ENCODE measurements at regions not wholly inside any gene's neighbourhood (a gene's known extent, or its start where the extent isn't known, plus 50 kb on each side); places are given as distances from the start of the nearest gene placed in this dataset.

DNA sequence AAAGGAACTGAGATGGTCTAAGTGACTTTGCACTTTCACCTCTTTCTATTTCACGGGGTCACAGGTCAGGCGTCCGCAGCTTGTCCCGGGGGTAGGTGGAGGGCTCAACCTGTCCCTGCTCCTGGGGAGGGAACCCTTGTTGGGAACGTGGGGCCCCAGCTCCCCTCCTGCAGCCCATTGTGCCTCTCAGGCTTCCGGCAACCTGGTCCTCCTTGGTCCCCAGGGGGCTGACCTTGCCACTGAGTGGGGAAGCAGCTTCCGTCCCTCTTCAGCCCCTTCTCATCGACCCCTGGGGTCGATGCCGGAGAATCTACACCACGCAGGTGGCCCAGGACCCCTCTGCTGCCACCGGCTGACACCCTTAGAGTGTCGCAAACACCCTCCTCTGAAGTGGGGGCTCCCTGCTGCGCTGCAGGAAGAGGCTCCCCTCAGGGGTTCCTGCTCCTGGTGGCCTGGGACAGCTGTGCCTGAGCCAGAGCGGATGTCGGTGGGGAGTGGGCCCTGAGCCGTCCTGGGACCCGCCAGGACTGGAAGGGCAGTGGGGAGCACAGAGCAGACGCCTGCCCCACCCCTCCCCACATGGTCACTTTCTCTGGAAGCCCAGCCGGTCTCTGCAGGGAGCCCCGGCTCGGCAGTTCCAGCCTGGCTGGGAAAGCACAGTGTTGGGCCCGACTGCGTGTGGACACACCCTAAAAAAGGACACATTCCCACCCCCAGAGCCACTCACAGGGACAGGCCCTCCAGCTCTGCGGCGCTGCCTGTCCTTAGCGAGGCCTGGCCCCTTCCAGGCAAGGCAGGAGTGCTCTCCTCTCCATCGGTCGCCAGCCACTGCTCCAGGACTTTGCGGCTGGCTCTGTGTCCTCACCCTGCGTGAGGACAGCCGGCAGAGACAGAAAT lies 357.5 kb upstream of the SHH start:
- TF ChIP-seq, protein P1, sequence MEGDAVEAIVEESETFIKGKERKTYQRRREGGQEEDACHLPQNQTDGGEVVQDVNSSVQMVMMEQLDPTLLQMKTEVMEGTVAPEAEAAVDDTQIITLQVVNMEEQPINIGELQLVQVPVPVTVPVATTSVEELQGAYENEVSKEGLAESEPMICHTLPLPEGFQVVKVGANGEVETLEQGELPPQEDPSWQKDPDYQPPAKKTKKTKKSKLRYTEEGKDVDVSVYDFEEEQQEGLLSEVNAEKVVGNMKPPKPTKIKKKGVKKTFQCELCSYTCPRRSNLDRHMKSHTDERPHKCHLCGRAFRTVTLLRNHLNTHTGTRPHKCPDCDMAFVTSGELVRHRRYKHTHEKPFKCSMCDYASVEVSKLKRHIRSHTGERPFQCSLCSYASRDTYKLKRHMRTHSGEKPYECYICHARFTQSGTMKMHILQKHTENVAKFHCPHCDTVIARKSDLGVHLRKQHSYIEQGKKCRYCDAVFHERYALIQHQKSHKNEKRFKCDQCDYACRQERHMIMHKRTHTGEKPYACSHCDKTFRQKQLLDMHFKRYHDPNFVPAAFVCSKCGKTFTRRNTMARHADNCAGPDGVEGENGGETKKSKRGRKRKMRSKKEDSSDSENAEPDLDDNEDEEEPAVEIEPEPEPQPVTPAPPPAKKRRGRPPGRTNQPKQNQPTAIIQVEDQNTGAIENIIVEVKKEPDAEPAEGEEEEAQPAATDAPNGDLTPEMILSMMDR (IDR thresholded peaks at IDR 0.05; ENCODE audit: low read depth, low read length): no peak

DNA sequence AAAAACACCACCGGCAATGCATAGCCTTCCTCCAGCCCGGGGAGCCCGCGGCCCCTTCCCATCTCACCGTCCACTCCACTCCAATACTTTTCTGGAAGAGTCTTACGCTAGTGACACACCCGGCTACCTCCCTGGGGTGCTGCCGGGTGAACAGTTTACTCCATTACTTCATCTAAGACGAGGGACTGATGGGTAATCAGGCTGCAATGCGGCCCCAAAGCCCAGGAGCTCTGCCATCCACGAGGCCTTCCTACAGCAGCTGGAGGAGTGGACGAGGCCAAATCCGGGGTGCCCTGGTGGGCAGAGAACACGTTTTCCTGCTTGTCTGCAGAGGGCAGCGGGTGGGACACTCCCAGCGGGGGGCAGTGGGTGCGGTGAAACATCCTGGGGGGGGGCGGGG lies 356.2 kb upstream of the SHH start:
- peaks cover 82% of the 10 kb centered on the region for H3K27me3 ChIP-seq (ENCODE audit: insufficient read depth, low read depth, severe bottlenecking)
- H3K36me3 ChIP-seq: no peaks in the 10 kb centered on the region
- no peaks in the 10 kb centered on the region for H3K9me3 ChIP-seq (ENCODE audit: severe bottlenecking)
- TF ChIP-seq, protein P1 (IDR thresholded peaks at IDR 0.05; ENCODE audit: low read depth, low read length): no peak
- no peak for DNase-seq
- no peak overlapping the region for H3K4me3 ChIP-seq (ENCODE audit: low read depth, low read length)
- no peak overlapping the region for H3K27ac ChIP-seq

More for the DNA sequence above, 357.5 kb upstream of the SHH start:
- H3K27ac ChIP-seq: no peak overlapping the region
- no peak overlapping the region for H3K4me3 ChIP-seq (ENCODE audit: low read depth, low read length)
- H3K36me3 ChIP-seq: no peaks in the 10 kb centered on the region
- no peak for DNase-seq
- peaks cover 85% of the 10 kb centered on the region for H3K27me3 ChIP-seq (ENCODE audit: insufficient read depth, low read depth, severe bottlenecking)
- no peaks in the 10 kb centered on the region for H3K9me3 ChIP-seq (ENCODE audit: severe bottlenecking)

DNA sequence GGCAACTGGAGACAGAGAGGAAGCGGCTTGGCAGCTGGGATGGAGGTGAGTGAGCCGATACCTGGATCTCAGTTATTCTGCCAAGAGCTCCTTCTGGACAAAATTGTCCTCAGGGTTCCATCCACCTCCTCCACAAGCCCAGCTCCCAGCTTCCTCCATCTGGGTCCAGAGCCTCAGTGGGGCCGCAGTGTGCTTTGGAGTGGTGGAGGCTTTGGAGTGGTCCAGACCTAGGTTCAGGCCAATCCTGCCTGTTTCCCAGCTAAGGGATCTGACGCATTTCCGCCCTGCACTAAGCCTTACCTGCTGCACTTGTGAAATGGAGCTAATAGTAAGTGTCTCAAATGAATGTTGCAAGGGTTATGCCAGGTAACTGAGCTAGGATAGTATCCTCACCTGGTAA lies 355.7 kb upstream of the SHH start:
- Histone ChIP-seq H3K9me3 (ENCODE audit: severe bottlenecking) (no peaks in the 10 kb centered on the region), H3K27me3 (ENCODE audit: insufficient read depth, low read depth, severe bottlenecking) (peaks cover 82% of the 10 kb centered on the region), H3K27ac (no peak overlapping the region), H3K36me3 (no peaks in the 10 kb centered on the region), H3K4me3 (ENCODE audit: low read depth, low read length) (no peak overlapping the region)
- no peak for DNase-seq
- TF ChIP-seq, protein P1 (IDR thresholded peaks at IDR 0.05; ENCODE audit: low read depth, low read length): no peak

DNA sequence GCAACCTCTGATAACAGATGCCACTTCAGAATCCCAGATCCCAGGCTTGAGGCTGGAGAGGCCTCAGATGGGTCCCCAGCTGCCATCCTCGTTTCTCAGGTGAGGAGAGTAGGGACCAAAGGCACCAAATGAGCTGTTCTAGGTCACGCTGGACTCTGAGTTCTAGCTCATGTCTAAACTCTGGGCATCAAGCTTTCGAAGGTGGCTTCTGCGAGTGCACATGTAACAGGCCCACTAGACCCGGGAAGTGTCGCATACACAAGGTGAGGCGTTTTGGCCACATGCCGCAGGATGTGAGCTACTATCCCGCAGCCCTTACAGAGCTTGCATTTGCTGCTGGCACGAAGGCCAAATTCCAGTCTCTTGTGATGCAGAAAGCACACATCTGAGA lies 355.1 kb upstream of the SHH start:
- TF ChIP-seq, protein P1 (IDR thresholded peaks at IDR 0.05; ENCODE audit: low read depth, low read length): no peak
- H3K27me3 ChIP-seq (ENCODE audit: insufficient read depth, low read depth, severe bottlenecking): peaks cover 82% of the 10 kb centered on the region
- no peaks in the 10 kb centered on the region for H3K36me3 ChIP-seq
- H3K27ac ChIP-seq: no peak overlapping the region
- no peak overlapping the region for H3K4me3 ChIP-seq (ENCODE audit: low read depth, low read length)
- no peaks in the 10 kb centered on the region for H3K9me3 ChIP-seq (ENCODE audit: severe bottlenecking)
- DNase-seq: no peak

DNA sequence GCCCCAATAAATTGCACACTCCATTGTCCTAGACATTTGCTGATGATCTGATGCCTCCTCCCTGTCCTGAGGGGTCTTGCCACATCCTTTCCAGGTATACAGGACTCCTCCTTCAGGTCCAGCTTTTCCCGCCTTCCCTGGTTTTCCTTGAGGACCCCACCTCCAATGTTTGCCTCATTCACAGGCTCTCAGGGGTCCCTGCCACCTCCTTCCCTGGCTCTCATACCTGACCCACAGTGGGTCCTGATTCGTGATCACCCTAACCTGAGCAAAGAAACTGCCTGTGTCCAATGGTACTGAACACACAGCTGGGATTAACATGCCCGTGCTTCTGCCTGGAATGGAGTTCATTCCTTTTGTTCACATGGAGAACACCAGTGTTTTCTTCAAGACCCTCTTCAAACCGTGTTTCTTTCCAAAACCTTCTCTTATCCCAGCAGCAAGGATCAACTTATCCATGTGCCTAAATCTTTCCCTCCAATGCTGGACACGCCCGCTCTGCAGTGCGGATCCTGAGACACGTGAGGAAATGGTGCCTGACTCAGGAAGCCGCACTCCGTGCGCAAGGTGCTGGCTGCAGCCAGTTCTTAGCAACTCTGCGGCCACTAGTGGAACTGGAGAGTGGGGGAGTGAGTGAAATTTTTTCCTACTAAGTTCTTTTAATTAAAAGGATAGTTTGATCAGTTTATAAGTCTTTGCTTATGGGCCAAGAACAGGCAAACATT lies 354.6 kb upstream of the SHH start:
- no peak overlapping the region for H3K4me3 ChIP-seq (ENCODE audit: low read depth, low read length)
- no peak overlapping the region for H3K27ac ChIP-seq
- H3K27me3 ChIP-seq (ENCODE audit: insufficient read depth, low read depth, severe bottlenecking): peaks cover 82% of the 10 kb centered on the region
- no peak for DNase-seq
- TF ChIP-seq, protein P1 (IDR thresholded peaks at IDR 0.05; ENCODE audit: low read depth, low read length): no peak
- H3K9me3 ChIP-seq (ENCODE audit: severe bottlenecking): no peaks in the 10 kb centered on the region
- no peaks in the 10 kb centered on the region for H3K36me3 ChIP-seq
